Stimulated activated CD8-positive, alpha-beta memory T cell treated with anti-CD3 and anti-CD28 coated beads, Interleukin-2, amount 100 ng/mL, for 1 hour (primary cell): ENCODE measurements at regions not wholly inside any gene's neighbourhood (a gene's known extent, or its start where the extent isn't known, plus 50 kb on each side); places are given as distances from the start of the nearest gene placed in this dataset.

ENCODE experiments used
- DNase-seq, 2 donors: peaks; one replicate each; pipeline ENCODE4 v3.0.0-alpha.2; 2020; ENCODE audit warnings: low read depth in 2 of 2

DNA sequence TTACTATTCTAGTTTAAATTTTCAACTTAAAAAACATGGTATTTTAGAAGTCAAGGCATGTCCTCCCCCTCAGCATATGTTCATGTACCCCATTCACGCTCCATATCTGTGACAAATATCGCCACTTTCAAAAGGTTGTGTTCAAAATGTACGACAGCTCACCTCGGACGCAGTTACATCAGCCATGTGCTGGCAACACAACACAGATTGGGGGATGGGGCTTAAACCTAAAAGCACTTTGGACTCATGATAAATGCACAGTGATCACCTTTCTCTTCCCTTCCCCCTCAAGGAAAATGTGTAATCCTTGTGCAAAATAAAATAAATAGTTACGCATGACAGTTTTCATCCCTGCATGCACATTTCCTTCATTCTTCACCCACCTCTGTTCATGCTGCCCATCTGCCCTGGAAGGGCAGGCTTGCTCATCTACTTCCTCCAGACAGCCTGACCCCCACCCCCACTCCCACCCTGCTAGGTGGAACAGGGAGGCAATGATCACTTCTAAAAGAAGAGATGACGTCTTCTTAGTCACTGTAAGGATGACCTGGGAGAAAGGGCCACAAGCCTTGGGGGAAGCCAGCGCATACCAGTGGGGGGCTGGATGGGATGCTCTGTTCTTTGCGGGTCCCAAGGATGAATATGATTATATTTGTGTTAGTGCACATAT, 271.4 kb upstream of the SEMA6D start:
- DNase-seq: no peak

DNA sequence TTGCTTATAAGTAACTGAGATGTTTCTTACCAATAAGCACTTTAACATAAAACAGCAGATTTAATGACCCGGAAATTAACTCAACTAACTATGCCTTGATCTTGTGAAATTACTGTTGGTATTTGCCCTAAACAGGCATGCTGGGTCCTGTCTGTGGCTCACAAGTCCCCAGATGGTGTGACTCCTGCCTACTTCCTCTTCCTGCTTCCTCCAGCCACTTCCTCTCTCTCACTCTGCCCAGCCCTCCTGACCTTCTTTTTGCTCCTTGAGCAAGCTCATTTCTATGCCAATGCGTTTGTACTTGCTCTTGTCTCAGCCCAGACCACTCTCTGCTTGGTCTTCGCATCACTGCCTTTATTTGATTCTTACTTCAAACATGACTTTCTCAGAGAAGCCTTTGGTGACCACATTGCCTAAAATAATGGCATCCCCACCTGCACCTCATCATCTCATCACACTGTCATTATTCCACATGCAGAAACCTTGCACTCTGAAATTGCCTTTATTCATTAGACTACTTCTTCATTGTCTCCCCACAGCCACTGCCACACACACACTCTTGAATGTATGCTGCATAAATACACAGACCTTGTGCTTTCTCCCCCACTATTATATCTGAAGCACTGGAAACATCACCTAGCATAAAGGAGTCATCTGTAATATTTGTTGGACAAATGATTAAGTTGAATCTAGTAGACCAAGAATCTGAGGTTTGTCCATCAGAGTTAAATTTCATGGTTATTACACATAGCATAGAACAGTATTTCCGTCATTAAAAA, 256.3 kb upstream of the SEMA6D start:
- DNase-seq: no peak

DNA sequence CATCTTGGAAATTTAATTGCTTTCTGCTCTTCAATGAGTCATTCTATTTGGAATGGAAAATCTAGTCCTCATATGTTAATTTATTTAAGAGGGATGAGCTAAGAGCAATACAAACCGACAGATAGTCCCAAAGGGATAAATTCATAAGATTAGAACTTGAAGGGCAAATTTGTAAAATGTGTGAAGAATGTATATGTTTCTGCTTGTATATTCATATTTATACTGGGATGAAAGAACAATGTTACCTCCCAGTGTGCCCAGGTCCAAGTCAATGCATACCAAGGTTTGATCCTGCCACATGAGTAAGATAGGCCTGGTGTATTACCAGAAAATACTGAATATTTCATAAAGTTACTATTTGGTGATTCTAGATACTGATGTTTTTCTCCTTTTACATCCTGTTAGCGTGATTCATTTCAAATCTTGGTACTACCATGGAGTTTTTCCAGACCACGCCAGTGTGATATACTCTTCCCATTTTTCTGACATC, 255.6 kb upstream of the SEMA6D start:
- no peak for DNase-seq

DNA sequence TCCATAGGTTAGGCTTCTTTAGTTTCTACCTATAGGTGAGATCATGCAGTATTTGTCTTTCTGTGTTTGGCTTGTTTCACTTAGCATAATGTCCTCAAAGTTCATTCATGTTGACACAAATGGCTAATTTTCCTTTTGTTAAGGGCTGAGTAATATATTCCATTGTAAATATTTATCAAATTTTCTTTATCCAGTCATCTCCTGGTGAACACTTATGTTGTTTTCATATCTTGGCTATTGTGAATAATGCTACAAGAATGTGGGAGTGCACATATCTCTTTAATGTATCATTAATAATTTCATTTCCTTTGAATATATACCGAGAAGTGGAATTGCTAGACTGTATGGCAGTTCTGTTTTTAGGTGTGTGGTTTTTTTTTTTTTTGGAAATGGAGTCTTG, 250.9 kb upstream of the SEMA6D start:
- DNase-seq: no peak

DNA sequence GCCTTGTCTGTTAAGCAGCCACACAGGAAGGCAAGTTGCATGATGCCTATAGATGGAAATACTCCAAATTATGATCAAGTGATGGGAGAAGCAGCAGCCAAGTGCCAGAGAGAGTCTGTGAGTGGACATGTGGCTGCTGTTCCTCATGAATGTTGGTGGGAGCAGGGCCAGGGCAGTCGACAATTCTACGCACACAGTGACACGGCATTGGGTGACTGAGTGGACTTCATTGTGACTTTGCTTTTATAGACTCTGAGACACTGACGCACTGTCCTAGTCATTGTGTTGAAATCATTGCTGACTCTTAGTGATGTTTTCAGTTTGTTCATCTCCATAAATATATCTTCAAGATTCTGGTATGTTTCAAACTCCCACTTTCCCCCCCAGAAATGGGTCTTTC, 246.3 kb upstream of the SEMA6D start:
- DNase-seq: no peak

DNA sequence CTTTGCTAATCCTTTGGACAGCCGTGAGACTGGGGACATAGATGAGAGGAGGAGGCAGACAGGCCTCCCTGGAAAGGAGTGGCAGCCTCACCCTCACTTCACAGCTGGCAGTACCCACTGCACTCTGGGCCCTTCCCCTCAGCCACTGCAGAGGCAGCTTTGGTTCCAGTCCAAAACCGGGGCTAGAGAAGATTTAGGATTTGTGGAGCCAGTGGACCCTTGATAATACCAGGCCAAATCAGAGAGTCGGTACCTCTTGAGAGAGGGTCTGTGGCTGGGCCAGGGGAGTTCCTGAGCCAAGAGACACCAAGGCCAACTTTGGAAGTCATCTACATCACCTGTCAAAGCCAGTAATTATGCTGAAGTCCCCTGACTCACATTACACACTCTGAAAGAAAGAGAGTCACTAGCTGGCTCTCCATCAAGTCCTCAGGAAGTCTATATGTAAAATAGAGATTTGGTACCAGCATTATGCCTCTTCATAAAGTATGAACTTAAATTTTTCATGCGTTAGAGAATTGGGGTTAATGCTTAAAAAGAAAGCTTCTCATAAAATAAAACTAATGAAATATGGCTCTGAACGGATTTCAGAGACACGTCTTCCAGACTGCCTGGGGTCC, 244.1 kb upstream of the SEMA6D start:
- no peak for DNase-seq

DNA sequence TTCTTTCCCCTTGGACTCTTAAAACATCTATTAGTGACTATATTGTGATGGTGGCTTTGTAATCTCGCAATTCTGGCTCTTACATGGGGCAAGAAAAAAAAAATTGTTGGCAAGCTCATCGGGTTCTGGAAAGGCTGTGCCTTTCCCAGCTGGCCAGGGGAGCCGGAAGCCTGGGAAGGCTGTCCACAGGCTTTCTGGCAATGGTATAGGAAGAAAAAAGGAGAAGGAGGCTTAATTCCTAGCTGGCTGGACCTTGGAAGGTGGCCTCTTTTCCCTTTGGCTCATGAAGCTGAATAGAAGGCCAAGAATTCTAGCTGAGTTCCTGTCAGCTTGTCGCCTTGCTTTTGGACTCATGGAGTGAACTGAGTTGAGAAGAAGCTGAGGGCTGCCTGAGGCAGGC, 243.5 kb upstream of the SEMA6D start:
- no peak for DNase-seq

DNA sequence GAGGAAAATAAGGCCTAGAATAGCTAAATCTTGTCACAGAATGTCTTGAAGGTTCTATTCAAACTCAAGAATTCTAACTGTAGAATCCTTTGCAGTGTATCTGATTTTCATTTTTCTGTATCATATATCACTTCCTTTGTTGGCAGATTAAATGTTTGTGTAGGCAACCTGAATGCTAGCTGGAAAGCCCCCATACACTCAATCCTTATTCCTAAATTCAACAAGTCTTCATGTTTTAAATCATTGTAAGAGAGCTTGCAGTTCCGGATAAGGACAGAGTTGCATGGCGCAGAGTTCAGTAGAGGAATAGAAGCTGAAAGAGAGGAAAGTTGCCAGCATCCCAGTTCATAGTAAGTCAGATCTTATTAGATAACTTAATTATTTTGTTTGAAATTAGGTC, 242.0 kb upstream of the SEMA6D start:
- no peak for DNase-seq

DNA sequence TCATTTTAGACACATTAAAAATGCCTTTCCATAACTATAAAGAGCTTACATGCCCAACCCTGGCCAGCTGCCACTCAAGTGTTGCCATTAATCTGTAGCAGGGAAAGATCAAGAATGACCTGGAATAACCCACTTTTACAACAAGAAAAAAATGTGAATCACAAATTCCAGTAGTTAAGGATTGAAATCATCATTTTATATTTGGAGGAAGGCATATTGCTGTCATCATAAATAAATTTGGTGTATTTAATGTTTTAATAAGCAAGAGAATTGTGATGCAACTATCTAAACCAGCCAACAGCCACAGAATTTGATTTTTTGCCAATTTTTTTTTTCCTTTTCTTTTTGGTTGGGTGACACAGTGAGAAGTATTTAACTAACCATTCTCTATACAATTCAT, 240.0 kb upstream of the SEMA6D start:
- no peak for DNase-seq

DNA sequence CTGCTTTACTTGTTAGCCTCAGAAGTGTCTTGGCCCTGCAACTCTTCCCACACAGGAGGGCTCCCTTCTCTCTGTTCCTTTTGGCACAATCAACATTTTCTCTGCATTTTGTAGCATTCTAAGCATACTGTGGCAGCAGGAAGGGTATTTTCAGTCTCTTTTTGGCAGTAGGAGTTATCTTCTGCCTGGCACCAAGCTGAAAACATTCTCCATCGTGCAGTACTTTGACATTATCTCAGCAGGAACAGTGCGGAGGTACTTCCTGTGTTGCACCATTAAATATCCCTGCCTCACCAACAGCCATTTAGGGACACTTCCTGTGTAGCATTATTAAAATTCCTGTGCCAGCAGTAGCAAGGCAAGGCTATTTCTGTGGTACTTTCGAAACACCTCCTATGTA, 233.2 kb upstream of the SEMA6D start:
- no peak for DNase-seq

DNA sequence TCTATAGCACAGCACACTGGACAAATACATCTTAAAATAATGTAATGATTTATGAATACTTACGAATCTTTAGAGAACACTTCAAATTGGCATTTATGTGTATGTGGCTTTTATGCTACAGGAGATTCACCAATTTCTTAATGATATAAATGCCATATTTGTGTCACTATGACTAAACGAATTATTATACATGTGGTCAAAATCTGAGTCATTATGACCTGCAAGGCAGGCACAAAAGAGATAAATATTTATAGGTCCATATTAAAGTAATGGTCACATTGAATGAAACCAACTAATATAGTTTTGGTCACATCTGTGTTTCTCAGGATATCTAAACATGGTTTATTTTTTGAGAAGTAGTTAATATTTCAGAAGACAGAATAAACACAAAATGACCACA, 232.3 kb upstream of the SEMA6D start:
- DNase-seq: no peak

DNA sequence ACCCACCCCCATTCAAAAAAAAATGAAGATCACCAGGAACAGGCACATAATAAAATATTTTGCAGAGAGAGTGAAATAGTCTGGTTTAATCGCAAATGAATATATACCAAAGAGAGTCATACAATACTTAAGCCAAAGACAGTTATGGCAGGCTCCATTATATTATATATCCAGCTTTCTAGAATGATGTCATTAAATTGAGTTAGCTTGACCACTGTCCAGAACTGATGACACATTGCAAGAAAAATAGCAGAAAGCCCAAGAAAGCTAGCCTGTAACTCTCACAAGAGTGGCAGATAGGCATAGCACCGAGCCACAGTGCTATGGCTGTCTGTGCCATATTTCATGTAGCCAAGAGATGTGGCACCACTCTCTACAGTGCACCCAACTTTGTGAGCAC, 231.9 kb upstream of the SEMA6D start:
- no peak for DNase-seq

DNA sequence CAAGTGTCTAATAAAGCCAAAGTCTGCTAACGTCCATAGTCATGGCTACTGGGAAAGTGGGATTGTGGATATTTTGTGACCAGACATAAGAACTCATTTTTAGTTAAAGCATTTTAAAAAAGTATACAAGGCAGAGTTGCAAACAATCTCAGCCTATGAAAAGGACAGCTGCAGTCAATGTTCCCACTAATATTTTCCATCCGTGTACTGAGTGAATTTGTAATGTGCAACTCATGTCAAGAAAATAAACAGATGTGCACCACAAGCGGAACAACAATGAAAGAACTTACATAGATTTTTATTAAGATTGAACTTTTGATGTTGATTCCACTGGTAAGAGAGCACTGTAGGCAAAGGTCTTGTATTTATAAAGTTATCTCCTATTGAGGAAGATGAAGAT, 231.3 kb upstream of the SEMA6D start:
- no peak for DNase-seq

DNA sequence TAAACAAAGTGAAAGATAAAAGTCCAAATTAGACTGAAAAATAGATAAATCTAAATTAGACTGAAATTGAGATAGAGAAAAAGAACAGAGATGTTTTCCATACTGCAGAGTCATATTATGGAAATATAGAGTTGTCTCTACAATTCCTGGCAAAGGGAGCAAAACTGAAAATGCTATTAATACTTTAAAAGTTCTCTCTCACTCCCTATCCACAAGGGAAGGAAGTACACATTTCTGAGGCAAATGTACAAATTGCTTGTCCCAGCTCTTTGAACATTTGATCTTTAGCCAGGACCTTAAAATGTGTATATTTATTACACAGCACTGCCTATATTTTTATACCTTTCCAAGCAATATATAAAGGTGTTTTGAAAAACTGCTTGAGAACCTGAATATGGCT, 225.1 kb upstream of the SEMA6D start:
- DNase-seq: no peak

DNA sequence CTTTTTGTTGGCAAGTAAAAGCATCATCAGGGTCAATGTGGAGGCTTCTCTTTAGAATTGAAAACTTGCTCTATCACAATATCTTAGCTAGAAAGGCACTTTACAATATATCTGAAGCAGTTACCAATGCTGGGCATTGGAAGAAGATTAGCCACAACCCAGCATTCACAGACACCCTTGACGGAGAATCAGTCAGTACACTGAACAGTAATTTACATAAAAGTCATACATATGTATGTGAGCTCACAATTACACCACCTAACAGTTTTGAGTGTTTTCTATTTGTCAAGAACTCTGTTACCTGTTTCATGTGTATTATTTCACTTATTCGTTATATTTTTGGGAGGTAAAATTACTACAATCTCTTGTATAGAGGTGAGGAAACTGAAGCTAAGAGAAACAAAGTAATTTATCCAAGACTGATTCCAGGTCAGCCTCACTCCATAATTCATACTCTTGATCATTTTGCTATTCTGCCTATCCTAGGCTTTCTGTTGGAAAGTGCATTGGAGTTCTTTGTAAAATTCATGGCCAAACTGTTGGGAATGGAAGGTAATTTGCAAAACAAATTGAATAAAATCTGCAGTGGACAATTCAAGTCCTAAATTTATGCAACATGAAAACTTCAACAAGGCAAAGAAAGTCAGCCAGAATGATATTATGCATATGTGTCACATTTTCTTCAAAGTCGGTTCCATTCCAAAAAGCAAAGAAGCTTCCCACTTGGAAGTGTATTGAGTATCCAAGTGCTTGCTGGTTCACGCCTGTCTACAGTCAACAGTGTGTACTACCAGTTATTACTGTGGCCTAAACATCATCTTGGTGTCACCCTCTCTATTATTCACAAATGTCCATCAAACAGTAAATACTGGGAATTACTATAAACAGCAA, 223.7 kb upstream of the SEMA6D start:
- no peak for DNase-seq

DNA sequence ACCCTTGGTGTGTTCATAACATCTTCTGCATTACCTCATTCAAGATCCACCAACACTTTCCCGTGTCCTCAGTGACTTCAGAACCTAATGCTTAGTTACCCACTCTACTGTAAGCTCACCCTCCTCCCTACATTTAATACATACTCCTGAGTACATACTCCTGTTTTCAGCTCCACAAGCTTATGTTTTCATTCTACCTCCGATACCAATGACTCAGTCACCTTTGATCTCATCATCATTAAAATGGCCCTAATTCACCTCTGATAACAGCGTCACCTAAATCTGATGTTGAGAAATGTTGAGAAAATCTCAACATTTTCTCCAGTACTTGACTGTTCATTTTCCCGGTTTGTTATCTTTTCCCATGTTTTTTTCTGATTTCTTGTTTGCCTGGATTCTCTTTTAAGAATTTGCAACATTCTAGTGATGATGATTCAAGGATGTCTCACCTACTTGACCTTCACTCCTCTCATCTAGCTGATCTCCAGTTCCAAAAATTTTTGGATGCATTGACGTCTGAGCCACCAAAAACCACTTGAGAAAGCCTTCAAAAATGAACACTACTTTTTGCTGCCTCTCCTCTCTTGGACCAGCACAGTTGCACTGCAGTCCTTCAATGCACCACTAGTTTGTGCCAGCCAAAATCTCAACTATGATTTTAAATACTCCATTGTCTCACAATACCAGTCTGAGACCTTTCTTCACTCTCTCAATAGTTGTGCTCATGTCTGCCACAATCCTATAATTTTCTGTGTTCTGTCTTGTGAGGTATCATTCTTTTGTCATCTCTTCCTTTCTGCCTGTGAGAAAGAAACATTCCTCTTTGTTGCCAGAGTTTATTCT, 220.7 kb upstream of the SEMA6D start:
- DNase-seq: no peak

DNA sequence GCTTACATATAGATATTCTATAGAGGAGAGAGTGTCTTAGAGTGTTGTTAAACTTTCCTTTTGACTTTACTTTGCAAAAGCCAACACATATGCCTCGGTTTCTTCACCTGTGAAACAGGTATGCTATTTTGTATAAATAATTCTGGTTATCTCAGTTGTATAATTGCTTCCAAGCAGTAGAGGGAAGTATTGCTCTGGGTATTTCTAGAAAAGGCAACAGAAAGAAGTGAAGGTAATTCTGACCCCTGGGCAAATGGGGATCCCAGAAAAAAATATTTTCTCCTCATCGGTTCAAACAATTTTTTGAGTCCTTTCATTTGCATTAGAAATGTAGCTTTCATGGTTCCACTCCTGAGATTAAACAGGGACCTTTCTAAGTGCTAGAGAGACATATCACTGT, 216.5 kb upstream of the SEMA6D start:
- no peak for DNase-seq

DNA sequence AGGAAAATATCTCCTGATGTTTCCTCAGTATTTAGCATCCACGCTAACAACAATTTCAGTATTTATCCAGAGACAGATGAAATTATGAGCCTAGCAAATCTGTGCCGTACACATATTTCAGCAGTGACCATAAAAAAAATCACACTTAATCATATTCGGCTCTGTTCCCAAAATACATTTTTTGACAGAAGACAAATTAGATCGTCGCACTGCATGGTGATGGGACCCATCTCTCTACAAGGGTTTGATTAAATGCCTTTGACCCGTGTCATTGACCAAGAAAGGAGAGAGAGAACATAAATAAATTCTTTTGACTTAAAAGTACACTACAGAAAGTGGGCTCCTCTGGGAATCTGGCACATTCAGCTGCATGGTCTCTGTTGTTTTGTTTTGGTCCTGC, 215.3 kb upstream of the SEMA6D start:
- DNase-seq: no peak

DNA sequence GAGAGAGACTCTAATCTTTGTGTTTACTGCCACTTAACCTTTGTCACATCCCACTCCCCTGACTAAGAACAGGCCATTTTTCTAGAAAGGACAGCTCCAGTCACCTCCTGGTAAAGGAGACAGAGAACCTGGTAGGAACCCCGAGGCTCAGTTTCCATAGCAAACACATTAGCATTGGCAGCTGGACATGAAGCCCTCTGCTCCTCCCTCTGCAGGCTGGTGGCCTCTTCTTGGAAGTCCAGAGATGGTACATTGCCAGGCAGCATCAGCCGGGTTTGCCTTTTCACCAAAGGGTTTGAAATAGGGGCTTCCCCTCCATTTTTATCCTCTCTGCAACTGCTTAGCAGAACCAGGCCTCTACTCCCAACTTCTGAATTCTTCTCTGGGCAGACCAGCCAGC, 213.4 kb upstream of the SEMA6D start:
- DNase-seq: no peak

DNA sequence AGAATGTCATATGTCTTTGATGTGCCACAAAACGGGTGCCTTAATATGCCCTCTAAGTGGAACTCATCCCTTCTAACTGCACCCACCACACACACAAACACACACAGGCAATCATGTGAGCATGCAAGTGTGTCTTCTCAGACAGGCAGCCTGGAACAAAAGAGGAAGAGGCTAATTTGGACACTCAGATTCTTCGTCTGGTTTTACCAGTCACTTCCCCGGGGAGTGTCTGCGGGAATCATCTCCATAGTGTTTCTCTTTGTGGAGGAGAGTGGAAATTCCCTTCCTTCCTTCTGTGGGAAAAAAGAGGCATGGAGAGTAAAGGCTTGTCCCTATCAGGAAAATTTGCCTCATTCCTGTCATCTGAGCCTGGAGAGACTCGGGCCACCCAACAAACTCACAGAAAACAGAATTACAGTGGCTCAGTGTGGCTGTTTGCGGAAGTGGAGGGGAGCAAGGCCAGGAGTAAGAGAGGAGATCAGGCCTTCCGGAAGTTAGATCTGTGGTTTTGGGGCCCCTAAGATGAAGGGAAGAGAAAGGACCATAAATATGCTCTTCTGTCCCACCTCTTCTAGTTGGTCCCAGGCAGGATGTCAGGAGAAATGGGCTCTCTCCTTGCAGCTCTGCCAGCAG, 212.6 kb upstream of the SEMA6D start:
- DNase-seq: no peak
